ENCODE measurements at regions not wholly inside any gene's neighbourhood (a gene's known extent, or its start where the extent isn't known, plus 50 kb on each side); places are given as distances from the start of the nearest gene placed in this dataset.

DNA sequence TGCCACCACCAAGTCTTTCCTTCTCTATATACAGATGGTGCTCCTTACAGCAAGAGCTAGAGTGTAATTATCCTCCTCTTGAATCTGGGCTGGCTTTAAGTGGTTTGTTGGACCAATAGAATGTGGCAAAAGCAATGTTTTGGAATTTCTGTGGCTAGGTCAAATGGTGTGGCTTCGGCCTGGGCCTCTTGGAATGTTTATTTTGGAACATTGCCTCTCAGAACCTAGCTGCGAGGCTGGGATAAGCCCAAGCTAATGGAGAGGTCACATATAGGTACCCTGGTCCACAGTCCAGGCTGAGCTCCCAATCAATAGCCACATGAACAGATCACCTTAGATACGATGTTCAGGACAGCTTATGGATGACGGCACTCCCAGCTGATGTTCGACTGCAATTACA, 556.7 kb downstream of the TYW1 start:
- no peak for TF ChIP-seq CTCF (IDR thresholded peaks at IDR 0.05; ENCODE audit: borderline replicate concordance, extremely low read depth, insufficient read depth)

DNA sequence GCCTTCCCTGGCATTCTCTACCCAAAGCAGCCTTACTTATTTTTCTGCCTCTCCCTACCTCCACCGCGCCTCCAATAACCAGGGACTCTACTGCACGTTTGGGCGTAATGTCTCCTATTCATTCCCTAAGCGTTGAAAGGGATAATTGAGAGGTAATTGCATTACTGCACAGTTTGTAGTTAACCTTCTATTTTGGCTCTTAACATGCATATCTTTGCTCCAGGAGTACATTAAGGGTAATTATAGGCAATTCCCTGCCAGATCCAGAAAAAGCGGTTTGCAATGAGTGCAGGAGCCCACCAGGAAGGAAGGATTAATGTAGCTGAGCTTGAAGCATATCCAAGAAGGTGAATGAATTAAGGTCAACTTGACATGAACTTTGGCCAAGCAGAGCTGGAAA, 558.4 kb downstream of the TYW1 start:
- TF ChIP-seq CTCF (IDR thresholded peaks at IDR 0.05; ENCODE audit: borderline replicate concordance, extremely low read depth, insufficient read depth) = no peak
- Histone ChIP-seq H3K9me3 (ENCODE audit: control insufficient read depth in 2 of 3, insufficient read depth in 1 of 3, low read length in 3 of 3) (no peaks in the 10 kb centered on the region), H3K36me3 (ENCODE audit: control insufficient read depth in 2 of 3, insufficient read depth in 3 of 3, low read length in 3 of 3) (no peaks in the 10 kb centered on the region), H3K27ac (ENCODE audit: low read depth in 2 of 2, low read length in 2 of 2) (no peak overlapping the region), H3K4me3 (ENCODE audit: low read length in 3 of 3) (no peak overlapping the region), H3K9ac (ENCODE audit: low read length in 3 of 3) (no peak overlapping the region), H3K27me3 (ENCODE audit: control insufficient read depth, insufficient read depth, low read length) (no peaks in the 10 kb centered on the region), H3K4me1 (ENCODE audit: control insufficient read depth in 2 of 3, insufficient read depth in 2 of 3, low read depth in 1 of 3, low read length in 3 of 3) (no peaks in the 10 kb centered on the region)
- intact Hi-C loops (cut with DNase I) = no loop called here
- DNase-seq (peak in 2 of 5 donors; percentile 2 to 19), FAIRE-seq (no peak)

More for the DNA sequence above, 556.7 kb downstream of the TYW1 start:
- Histone ChIP-seq H3K27ac (ENCODE audit: low read depth in 2 of 2, low read length in 2 of 2) (no peak overlapping the region), H3K9me3 (ENCODE audit: control insufficient read depth in 2 of 3, insufficient read depth in 1 of 3, low read length in 3 of 3) (no peaks in the 10 kb centered on the region), H3K4me3 (ENCODE audit: low read length in 3 of 3) (no peak overlapping the region), H3K36me3 (ENCODE audit: control insufficient read depth in 2 of 3, insufficient read depth in 3 of 3, low read length in 3 of 3) (no peaks in the 10 kb centered on the region), H3K9ac (ENCODE audit: low read length in 3 of 3) (no peak overlapping the region), H3K27me3 (ENCODE audit: control insufficient read depth, insufficient read depth, low read length) (no peaks in the 10 kb centered on the region), H3K4me1 (ENCODE audit: control insufficient read depth in 2 of 3, insufficient read depth in 2 of 3, low read depth in 1 of 3, low read length in 3 of 3) (no peaks in the 10 kb centered on the region)
- FAIRE-seq (no peak), DNase-seq (no peak)
- intact Hi-C loops (cut with DNase I) = no loop called here

- DNase-seq = peak in 2 of 5 donors; percentile 31 to 76
- Histone ChIP-seq H3K4me3 (ENCODE audit: low read length in 3 of 3) (no peak overlapping the region), H3K9ac (ENCODE audit: low read length in 3 of 3) (no peak overlapping the region), H3K36me3 (ENCODE audit: control insufficient read depth in 2 of 3, insufficient read depth in 3 of 3, low read length in 3 of 3) (no peaks in the 10 kb centered on the region), H3K27me3 (ENCODE audit: control insufficient read depth, insufficient read depth, low read length) (no peaks in the 10 kb centered on the region), H3K27ac (ENCODE audit: low read depth in 2 of 2, low read length in 2 of 2) (no peak overlapping the region), H3K9me3 (ENCODE audit: control insufficient read depth in 2 of 3, insufficient read depth in 1 of 3, low read length in 3 of 3) (no peaks in the 10 kb centered on the region), H3K4me1 (ENCODE audit: control insufficient read depth in 2 of 3, insufficient read depth in 2 of 3, low read depth in 1 of 3, low read length in 3 of 3) (no peaks in the 10 kb centered on the region)
- intact Hi-C loops (cut with DNase I) = no loop called here
- FAIRE-seq = no peak
- TF ChIP-seq CTCF (IDR thresholded peaks at IDR 0.05; ENCODE audit: borderline replicate concordance, extremely low read depth, insufficient read depth) = no peak
These were observed 568.3 kb downstream of the TYW1 start for GRCh38 chr7:67564959-67565358.

GRCh38 chr7:67566101-67566500, 569.5 kb downstream of the TYW1 start:
- no peak for FAIRE-seq
- intact Hi-C loops (cut with DNase I) = no loop called here
- H3K36me3 ChIP-seq (ENCODE audit: control insufficient read depth in 2 of 3, insufficient read depth in 3 of 3, low read length in 3 of 3) = no peaks in the 10 kb centered on the region
- no peaks in the 10 kb centered on the region for H3K27me3 ChIP-seq (ENCODE audit: control insufficient read depth, insufficient read depth, low read length)
- no peaks in the 10 kb centered on the region for H3K4me1 ChIP-seq (ENCODE audit: control insufficient read depth in 2 of 3, insufficient read depth in 2 of 3, low read depth in 1 of 3, low read length in 3 of 3)
- TF ChIP-seq CTCF (IDR thresholded peaks at IDR 0.05; ENCODE audit: borderline replicate concordance, extremely low read depth, insufficient read depth) = no peak
- no peak overlapping the region for H3K9ac ChIP-seq (ENCODE audit: low read length in 3 of 3)
- DNase-seq = no peak
- H3K27ac ChIP-seq (ENCODE audit: low read depth in 2 of 2, low read length in 2 of 2) = no peak overlapping the region
- H3K4me3 ChIP-seq (ENCODE audit: low read length in 3 of 3) = no peak overlapping the region
- no peaks in the 10 kb centered on the region for H3K9me3 ChIP-seq (ENCODE audit: control insufficient read depth in 2 of 3, insufficient read depth in 1 of 3, low read length in 3 of 3)

Measured in kidney (tissue), 13 donors.